ENCODE measurements at regions not wholly inside any gene's neighbourhood (a gene's known extent, or its start where the extent isn't known, plus 50 kb on each side); places are given as distances from the start of the nearest gene placed in this dataset.

- TF ChIP-seq EZH2 (IDR thresholded peaks at IDR 0.05) = no peak
- TF ChIP-seq, protein P1, sequence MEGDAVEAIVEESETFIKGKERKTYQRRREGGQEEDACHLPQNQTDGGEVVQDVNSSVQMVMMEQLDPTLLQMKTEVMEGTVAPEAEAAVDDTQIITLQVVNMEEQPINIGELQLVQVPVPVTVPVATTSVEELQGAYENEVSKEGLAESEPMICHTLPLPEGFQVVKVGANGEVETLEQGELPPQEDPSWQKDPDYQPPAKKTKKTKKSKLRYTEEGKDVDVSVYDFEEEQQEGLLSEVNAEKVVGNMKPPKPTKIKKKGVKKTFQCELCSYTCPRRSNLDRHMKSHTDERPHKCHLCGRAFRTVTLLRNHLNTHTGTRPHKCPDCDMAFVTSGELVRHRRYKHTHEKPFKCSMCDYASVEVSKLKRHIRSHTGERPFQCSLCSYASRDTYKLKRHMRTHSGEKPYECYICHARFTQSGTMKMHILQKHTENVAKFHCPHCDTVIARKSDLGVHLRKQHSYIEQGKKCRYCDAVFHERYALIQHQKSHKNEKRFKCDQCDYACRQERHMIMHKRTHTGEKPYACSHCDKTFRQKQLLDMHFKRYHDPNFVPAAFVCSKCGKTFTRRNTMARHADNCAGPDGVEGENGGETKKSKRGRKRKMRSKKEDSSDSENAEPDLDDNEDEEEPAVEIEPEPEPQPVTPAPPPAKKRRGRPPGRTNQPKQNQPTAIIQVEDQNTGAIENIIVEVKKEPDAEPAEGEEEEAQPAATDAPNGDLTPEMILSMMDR (IDR thresholded peaks at IDR 0.05) = no peak
Measured at GRCh38 chr1:234941321-234942011, 187.2 kb downstream of the TOMM20 start.

Measured in neural progenitor cell (in vitro differentiated cells).